Neural progenitor cell (in vitro differentiated cells): ENCODE measurements at regions not wholly inside any gene's neighbourhood (a gene's known extent, or its start where the extent isn't known, plus 50 kb on each side); places are given as distances from the start of the nearest gene placed in this dataset.

Source experiments
- CTCF ChIP-seq: fragments of 200-600 bp; sonication (generic); IDR thresholded peaks from 2 replicates; pipeline ENCODE4 v1.5.1; 2017; ENCODE audit warnings: antibody characterized with exemption, mild to moderate bottlenecking
- EZH2 ChIP-seq: fragments of 200-600 bp; sonication (generic); IDR thresholded peaks from 2 replicates; pipeline ENCODE4 v1.6.1; 2017; ENCODE audit warnings: antibody characterized with exemption, mild to moderate bottlenecking, moderate library complexity

GRCh38 chr4:132660181-132660580, 488.9 kb upstream of the PCDH10 start:
- TF ChIP-seq CTCF (no peak), EZH2 (no peak)
